ENCODE measurements at regions not wholly inside any gene's neighbourhood (a gene's known extent, or its start where the extent isn't known, plus 50 kb on each side); places are given as distances from the start of the nearest gene placed in this dataset.

DNA sequence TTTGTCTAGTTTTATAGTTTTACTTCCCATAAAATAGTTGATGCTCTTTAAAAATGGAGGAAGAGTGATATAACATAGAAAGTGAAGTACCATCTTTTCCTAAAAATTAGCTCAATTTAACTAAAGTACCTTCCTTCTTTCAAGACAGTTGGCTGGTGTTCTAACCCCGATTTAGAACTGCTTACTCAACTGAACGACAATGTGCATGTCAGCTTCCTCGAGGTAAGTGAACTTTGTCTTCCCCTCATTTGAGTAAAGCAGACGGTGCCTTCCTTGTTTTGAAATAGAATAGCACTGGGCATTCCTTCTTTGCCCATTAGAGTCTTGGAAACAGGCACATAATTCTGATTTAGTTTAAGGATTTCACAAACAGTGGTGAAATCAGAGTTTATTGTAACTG is 1519.2 kb downstream of the EFNB2 start:
- H3K27ac ChIP-seq (ENCODE audit: low read depth, low read length, poor library complexity, severe bottlenecking): no peak overlapping the region
- no peaks in the 10 kb centered on the region for H3K79me2 ChIP-seq (ENCODE audit: insufficient read depth, low read depth, low read length)
- no peaks in the 10 kb centered on the region for H3K9me3 ChIP-seq (ENCODE audit: low read length)
- ChIA-PET POLR2A (no interaction called here), CTCF (ENCODE audit: unreplicated experiment) (no interaction called here)
- no peak overlapping the region for H3K4me2 ChIP-seq (ENCODE audit: low read length)
- no peak overlapping the region for H3K4me3 ChIP-seq (ENCODE audit: low read depth, low read length, poor library complexity, severe bottlenecking)
- H4K20me1 ChIP-seq (ENCODE audit: insufficient read depth, low read length): no peaks in the 10 kb centered on the region
- no peak for DNase-seq (ENCODE audit: low spot score)
- no peaks in the 10 kb centered on the region for H3K36me3 ChIP-seq (ENCODE audit: insufficient read depth, low read length)
- no peak overlapping the region for H2AFZ ChIP-seq (ENCODE audit: low read length)
- no peaks in the 10 kb centered on the region for H3K4me1 ChIP-seq (ENCODE audit: insufficient read depth, low read length, poor library complexity, severe bottlenecking)
- no TSS peak for BruUV-seq (replicated peaks)
- TF ChIP-seq EZH2phosphoT487 (IDR thresholded peaks at IDR 0.05; ENCODE audit: borderline replicate concordance, low read depth, low read length): no peak
- TF ChIP-seq, protein P1, sequence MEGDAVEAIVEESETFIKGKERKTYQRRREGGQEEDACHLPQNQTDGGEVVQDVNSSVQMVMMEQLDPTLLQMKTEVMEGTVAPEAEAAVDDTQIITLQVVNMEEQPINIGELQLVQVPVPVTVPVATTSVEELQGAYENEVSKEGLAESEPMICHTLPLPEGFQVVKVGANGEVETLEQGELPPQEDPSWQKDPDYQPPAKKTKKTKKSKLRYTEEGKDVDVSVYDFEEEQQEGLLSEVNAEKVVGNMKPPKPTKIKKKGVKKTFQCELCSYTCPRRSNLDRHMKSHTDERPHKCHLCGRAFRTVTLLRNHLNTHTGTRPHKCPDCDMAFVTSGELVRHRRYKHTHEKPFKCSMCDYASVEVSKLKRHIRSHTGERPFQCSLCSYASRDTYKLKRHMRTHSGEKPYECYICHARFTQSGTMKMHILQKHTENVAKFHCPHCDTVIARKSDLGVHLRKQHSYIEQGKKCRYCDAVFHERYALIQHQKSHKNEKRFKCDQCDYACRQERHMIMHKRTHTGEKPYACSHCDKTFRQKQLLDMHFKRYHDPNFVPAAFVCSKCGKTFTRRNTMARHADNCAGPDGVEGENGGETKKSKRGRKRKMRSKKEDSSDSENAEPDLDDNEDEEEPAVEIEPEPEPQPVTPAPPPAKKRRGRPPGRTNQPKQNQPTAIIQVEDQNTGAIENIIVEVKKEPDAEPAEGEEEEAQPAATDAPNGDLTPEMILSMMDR (conservative IDR thresholded peaks at IDR 0.05; ENCODE audit: low read length): no peak
- no peaks in the 10 kb centered on the region for H3K9me2 ChIP-seq (ENCODE audit: insufficient read depth, low read length)
- intact Hi-C loops (cut with micrococcal nuclease; ENCODE audit: unreplicated experiment): no loop called here

DNA sequence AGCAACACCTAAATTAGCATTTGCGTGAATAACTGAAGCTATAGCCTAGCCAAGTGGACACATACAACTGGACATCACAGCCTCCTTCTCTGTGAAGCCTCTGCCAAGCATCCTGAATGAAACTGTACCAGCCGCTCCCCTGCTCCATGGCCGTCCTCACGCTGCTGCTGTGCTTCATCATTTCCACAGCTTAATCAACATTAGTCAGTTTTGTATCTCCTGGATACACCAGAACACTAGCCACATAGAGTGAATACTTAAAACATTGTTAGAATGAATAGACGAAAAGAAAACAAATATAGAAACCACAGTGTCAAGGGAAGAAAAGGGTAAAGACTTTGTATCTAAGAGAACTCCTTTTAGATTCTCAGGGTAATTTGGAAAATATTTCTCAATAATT is 1526.9 kb downstream of the EFNB2 start:
- H3K27ac ChIP-seq (ENCODE audit: low read depth, low read length, poor library complexity, severe bottlenecking): no peak overlapping the region
- H3K4me2 ChIP-seq (ENCODE audit: low read length): no peak overlapping the region
- H4K20me1 ChIP-seq (ENCODE audit: insufficient read depth, low read length): no peaks in the 10 kb centered on the region
- H3K4me1 ChIP-seq (ENCODE audit: insufficient read depth, low read length, poor library complexity, severe bottlenecking): no peaks in the 10 kb centered on the region
- H3K9me3 ChIP-seq (ENCODE audit: low read length): no peaks in the 10 kb centered on the region
- intact Hi-C loops (cut with micrococcal nuclease; ENCODE audit: unreplicated experiment): no loop called here
- TF ChIP-seq EZH2phosphoT487 (IDR thresholded peaks at IDR 0.05; ENCODE audit: borderline replicate concordance, low read depth, low read length): no peak
- no peaks in the 10 kb centered on the region for H3K36me3 ChIP-seq (ENCODE audit: insufficient read depth, low read length)
- no TSS peak for BruUV-seq (replicated peaks)
- no peak for DNase-seq (ENCODE audit: low spot score)
- ChIA-PET POLR2A (no interaction called here), CTCF (ENCODE audit: unreplicated experiment) (no interaction called here)
- no peak overlapping the region for H3K4me3 ChIP-seq (ENCODE audit: low read depth, low read length, poor library complexity, severe bottlenecking)
- no peaks in the 10 kb centered on the region for H3K9me2 ChIP-seq (ENCODE audit: insufficient read depth, low read length)
- H2AFZ ChIP-seq (ENCODE audit: low read length): no peak overlapping the region
- no peaks in the 10 kb centered on the region for H3K79me2 ChIP-seq (ENCODE audit: insufficient read depth, low read depth, low read length)

DNA sequence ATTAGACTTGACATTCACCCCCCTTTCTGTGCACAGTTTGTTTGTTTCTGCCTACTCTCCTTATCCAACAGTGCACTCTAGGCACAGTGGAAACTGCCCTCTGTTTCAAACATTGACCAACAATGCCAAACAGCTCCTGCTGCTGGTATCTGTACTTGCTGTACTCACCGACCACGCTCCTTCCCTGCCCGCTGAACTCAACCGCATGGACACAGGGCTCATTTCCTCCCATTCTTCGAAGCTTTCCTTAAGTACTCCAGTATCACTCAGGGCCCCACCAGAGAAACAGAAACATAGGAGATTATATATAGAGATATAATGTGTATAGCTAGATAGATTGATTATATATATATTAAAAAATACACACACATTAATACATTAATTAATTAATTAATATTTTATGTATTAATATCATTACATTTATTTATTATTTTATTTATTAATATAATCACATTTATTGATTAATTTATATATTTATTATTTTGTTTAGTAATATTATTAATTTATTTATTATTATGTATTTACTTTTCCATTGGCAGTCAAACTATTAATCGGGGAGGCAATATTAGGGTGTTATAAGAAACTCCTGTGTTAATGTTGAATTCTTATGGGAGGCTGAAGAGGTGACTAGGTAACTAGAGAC is 1528.2 kb downstream of the EFNB2 start:
- H3K36me3 ChIP-seq (ENCODE audit: insufficient read depth, low read length): no peaks in the 10 kb centered on the region
- H3K27ac ChIP-seq (ENCODE audit: low read depth, low read length, poor library complexity, severe bottlenecking): no peak overlapping the region
- TF ChIP-seq EZH2phosphoT487 (IDR thresholded peaks at IDR 0.05; ENCODE audit: borderline replicate concordance, low read depth, low read length): no peak
- TF ChIP-seq, protein P1 (conservative IDR thresholded peaks at IDR 0.05; ENCODE audit: low read length): no peak
- H3K9me3 ChIP-seq (ENCODE audit: low read length): no peaks in the 10 kb centered on the region
- DNase-seq (ENCODE audit: low spot score): no peak
- ChIA-PET POLR2A (no interaction called here), CTCF (ENCODE audit: unreplicated experiment) (no interaction called here)
- no peak overlapping the region for H3K4me3 ChIP-seq (ENCODE audit: low read depth, low read length, poor library complexity, severe bottlenecking)
- H4K20me1 ChIP-seq (ENCODE audit: insufficient read depth, low read length): no peaks in the 10 kb centered on the region
- no TSS peak for BruUV-seq (replicated peaks)
- H3K79me2 ChIP-seq (ENCODE audit: insufficient read depth, low read depth, low read length): no peaks in the 10 kb centered on the region
- intact Hi-C loops (cut with micrococcal nuclease; ENCODE audit: unreplicated experiment): no loop called here
- H3K4me1 ChIP-seq (ENCODE audit: insufficient read depth, low read length, poor library complexity, severe bottlenecking): no peaks in the 10 kb centered on the region
- H3K4me2 ChIP-seq (ENCODE audit: low read length): no peak overlapping the region
- H3K9me2 ChIP-seq (ENCODE audit: insufficient read depth, low read length): no peaks in the 10 kb centered on the region
- H2AFZ ChIP-seq (ENCODE audit: low read length): no peak overlapping the region

Data from OCI-LY7 (cell line).